ENCODE measurements at regions not wholly inside any gene's neighbourhood (a gene's known extent, or its start where the extent isn't known, plus 50 kb on each side); places are given as distances from the start of the nearest gene placed in this dataset.
"Not testable (repeated sequence)": the region's sequence is repeated elsewhere in the genome, so short reads cannot be mapped to it uniquely, and the experiment has no call there.

DNA sequence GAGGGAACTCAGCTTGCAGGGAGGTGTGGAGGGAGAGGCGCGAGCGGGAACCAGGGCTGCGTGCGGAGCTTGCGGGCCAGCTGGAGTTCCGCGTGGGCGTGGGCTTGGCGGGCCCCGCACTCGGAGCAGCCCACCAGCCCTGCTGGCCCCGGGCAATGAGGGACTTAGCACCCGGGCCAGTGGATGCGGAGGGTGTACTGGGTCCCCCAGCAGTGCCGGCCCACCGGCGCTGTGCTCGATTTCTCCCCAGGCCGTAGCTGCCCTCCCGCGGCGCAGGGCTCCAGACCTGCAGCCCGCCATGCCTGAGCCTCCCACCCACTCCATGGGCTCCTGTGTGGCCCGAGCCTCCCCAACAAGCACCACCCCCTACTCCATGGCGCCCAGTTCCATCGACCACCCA, 117.5 kb upstream of the TOP1 start:
- H3K36me3 ChIP-seq (ENCODE audit: control insufficient read depth, insufficient read depth, low read length); ATAC-seq; BruUV-seq (replicated peaks); FAIRE-seq; H3K4me3 ChIP-seq; H3K9me3 ChIP-seq (replicated peaks; ENCODE audit: control insufficient read depth, insufficient read depth, low read depth, low read length); DNase-seq (ENCODE audit: extremely low read depth in 1 of 4, low spot score in 3 of 4); H3K27ac ChIP-seq (ENCODE audit: extremely low read depth, low read depth, low read length); H3K9ac ChIP-seq (ENCODE audit: insufficient read depth in 1 of 2, low read depth in 2 of 2, low read length in 2 of 2); H3K79me2 ChIP-seq (ENCODE audit: control insufficient read depth, insufficient read depth, low read length); in situ Hi-C loops (cut with MboI); H3K4me2 ChIP-seq (ENCODE audit: insufficient read depth, low read length); H3K9me1 ChIP-seq (ENCODE audit: control insufficient read depth, insufficient read depth, low read length); intact Hi-C loops (cut with micrococcal nuclease); H2AFZ ChIP-seq (ENCODE audit: low read depth, low read length); H3K4me1 ChIP-seq (replicated peaks in 1 of 2; ENCODE audit: control insufficient read depth in 2 of 2, insufficient read depth in 2 of 2, low read length in 2 of 2); H4K20me1 ChIP-seq (replicated peaks; ENCODE audit: control insufficient read depth, insufficient read depth, low read length); POLR2A ChIA-PET; CTCF ChIA-PET (ENCODE audit: low intra/inter-chr PET ratio): not testable (repeated sequence)
- WGBS (ENCODE audit: insufficient coverage, low coverage, missing lambda C conversion rate): 27% methylated on average over 13 of the region's 27 CpGs
- peaks cover 0 to 11% of the 10 kb centered on the region in 2 experiments; a peak in 2 of 5 replicates for H3K27me3 ChIP-seq (ENCODE audit: control insufficient read depth in 2 of 2, insufficient read depth in 2 of 2, low read length in 2 of 2)

DNA sequence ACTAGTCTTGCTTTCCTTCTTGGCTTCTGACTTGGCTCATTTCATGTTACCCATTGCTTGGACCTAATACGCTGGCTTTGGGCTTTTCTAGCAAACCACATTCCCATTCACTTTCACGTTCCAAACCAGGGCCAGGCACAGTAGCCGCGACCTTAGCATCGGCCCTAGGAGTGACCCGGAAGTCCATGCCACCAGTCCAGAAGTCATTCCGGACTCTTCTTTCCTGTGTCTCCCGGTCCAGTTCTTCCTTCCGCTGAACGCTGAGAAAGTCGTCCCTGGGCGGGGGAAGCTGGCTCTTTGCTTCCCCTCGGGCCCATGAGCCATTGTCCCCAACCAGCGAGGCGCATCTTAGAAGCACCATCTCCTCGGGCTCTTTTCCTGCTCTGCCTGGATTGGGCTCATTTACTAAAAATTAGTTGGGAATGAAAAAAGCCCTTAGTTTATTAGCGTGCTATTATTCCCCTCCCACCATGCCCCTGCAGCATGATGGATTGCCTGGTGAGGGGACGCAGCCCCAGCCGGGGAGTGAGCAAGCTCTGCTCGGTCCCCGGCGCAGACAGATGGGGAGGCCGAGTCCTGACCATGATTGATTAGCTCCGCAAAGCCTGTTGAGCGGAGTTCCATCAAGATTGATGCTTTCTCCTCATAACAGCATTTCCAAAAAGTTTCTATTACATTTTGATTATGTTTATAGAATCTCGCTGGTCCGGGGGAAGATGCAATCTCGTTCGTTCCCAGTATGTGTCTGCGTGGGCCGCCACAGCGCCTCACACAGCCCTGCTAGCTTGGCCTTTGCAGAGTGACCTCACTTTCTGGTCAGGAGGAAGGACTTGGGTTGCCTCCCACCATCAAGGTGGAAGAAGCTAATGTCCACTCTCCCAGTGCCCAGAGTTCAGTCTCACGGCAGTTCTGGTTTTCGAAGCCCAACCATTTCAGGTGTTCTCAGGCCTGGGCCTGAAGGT, 115.1 kb upstream of the TOP1 start:
- no TSS peak for BruUV-seq (replicated peaks)
- Histone ChIP-seq H3K4me2 (ENCODE audit: insufficient read depth, low read length) (peak overlapping the region; percentile 56), H3K36me3 (ENCODE audit: control insufficient read depth, insufficient read depth, low read length) (no peaks in the 10 kb centered on the region), H4K20me1 (replicated peaks; ENCODE audit: control insufficient read depth, insufficient read depth, low read length) (no peaks in the 10 kb centered on the region), H3K9ac (ENCODE audit: insufficient read depth in 1 of 2, low read depth in 2 of 2, low read length in 2 of 2) (no peak overlapping the region), H3K9me3 (replicated peaks; ENCODE audit: control insufficient read depth, insufficient read depth, low read depth, low read length) (no peaks in the 10 kb centered on the region), H3K4me3 (peak overlapping the region; percentile 16; the same call in 1 of the 2 replicates), H3K27ac (ENCODE audit: extremely low read depth, low read depth, low read length) (no peak overlapping the region), H3K79me2 (ENCODE audit: control insufficient read depth, insufficient read depth, low read length) (no peaks in the 10 kb centered on the region), H3K4me1 (replicated peaks in 1 of 2; ENCODE audit: control insufficient read depth in 2 of 2, insufficient read depth in 2 of 2, low read length in 2 of 2) (peaks cover 0 to 2% of the 10 kb centered on the region in 2 experiments; a peak in 2 of 5 replicates), H2AFZ (ENCODE audit: low read depth, low read length) (peak overlapping the region; percentile 73), H3K9me1 (ENCODE audit: control insufficient read depth, insufficient read depth, low read length) (no peaks in the 10 kb centered on the region), H3K27me3 (ENCODE audit: control insufficient read depth in 2 of 2, insufficient read depth in 2 of 2, low read length in 2 of 2) (peaks cover 0 to 7% of the 10 kb centered on the region in 2 experiments; a peak in 2 of 5 replicates)
- intact Hi-C loops (cut with micrococcal nuclease) (no loop called here), in situ Hi-C loops (cut with MboI) (no loop called here)
- ATAC-seq (peak; percentile 78), DNase-seq (ENCODE audit: extremely low read depth in 1 of 4, low spot score in 3 of 4) (peak in 1 of 4 experiments; percentile 11), FAIRE-seq (no peak)
- CTCF ChIA-PET (ENCODE audit: low intra/inter-chr PET ratio): no interaction called here
- WGBS (ENCODE audit: insufficient coverage, low coverage, missing lambda C conversion rate): 8% methylated on average over 34 of the region's 34 CpGs
- POLR2A ChIA-PET: interaction anchor here (0.6 to 1.0 kb wide), 4 partner anchors 9 to 421 kb away, joined by 3 read pairs; no protein-coding TSS in a partner anchor
- TF ChIP-seq NFXL1 (CRISPR knock-in tag; IDR thresholded peaks at IDR 0.05): no peak
- TF ChIP-seq, protein P1, sequence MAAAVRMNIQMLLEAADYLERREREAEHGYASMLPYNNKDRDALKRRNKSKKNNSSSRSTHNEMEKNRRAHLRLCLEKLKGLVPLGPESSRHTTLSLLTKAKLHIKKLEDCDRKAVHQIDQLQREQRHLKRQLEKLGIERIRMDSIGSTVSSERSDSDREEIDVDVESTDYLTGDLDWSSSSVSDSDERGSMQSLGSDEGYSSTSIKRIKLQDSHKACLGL (CRISPR knock-in tag; IDR thresholded peaks at IDR 0.05; ENCODE audit: borderline replicate concordance, poor library complexity, severe bottlenecking): no peak
- TF ChIP-seq E2F3 (CRISPR knock-in tag; IDR thresholded peaks at IDR 0.05): no peak
- TF ChIP-seq STAT5B (CRISPR knock-in tag; IDR thresholded peaks at IDR 0.05): no peak
- no peak for TF ChIP-seq ZNF239 (CRISPR knock-in tag; IDR thresholded peaks at IDR 0.05)
- TF ChIP-seq ZNF354B (CRISPR knock-in tag; IDR thresholded peaks at IDR 0.05): no peak
- TF ChIP-seq ZNF134 (CRISPR knock-in tag; conservative IDR thresholded peaks at IDR 0.05): no peak
- no peak for TF ChIP-seq RFX7 (CRISPR knock-in tag; IDR thresholded peaks at IDR 0.05)
- no peak for TF ChIP-seq SPI1 (IDR thresholded peaks at IDR 0.05; ENCODE audit: borderline replicate concordance, low read depth, low read length)
- no peak for TF ChIP-seq EP400 (IDR thresholded peaks at IDR 0.05)
- peak; percentile 87 for TF ChIP-seq GABPA (tag; conservative IDR thresholded peaks at IDR 0.05; ENCODE audit: low read depth)
- peak; percentile 80; the same call in 1 of the 2 replicates for TF ChIP-seq EHMT2 (IDR thresholded peaks at IDR 0.05)
- TF ChIP-seq MCM3 (IDR thresholded peaks at IDR 0.05): no peak
- TF ChIP-seq NR2C1 (IDR thresholded peaks at IDR 0.05): peak; percentile 96
- peak; percentile 98 for TF ChIP-seq NR2C1 (tag; IDR thresholded peaks at IDR 0.05)

All from K562 (cell line).